OCI-LY1 (cell line): ENCODE measurements at regions not wholly inside any gene's neighbourhood (a gene's known extent, or its start where the extent isn't known, plus 50 kb on each side); places are given as distances from the start of the nearest gene placed in this dataset.

Experiments used
- H2AFZ ChIP-seq: fragments of 200-600 bp; sonication (generic), shearing (Covaris generic); 2 replicates; pipeline ENCODE4 v1.6.0; 2014; ENCODE audit warnings: antibody characterized with exemption, mild to moderate bottlenecking, low read length
- H3F3A ChIP-seq: fragments of 200-600 bp; sonication (generic), shearing (Covaris generic); 2 replicates; pipeline ENCODE4 v1.6.0; 2014; ENCODE audit warnings: mild to moderate bottlenecking, antibody characterized with exemption, low read length, moderate library complexity; ENCODE audit not compliant: insufficient read depth
- H3K27ac ChIP-seq: fragments of 200-600 bp; sonication (generic); 2 replicates; pipeline ENCODE4 v1.5.1; 2014; ENCODE audit warnings: low read length, mixed run types, mild to moderate bottlenecking, low read depth; ENCODE audit not compliant: poor library complexity, severe bottlenecking
- H3K27me3 ChIP-seq: fragments of 200-600 bp; sonication (generic); 2 replicates; pipeline ENCODE4 v1.6.0; 2014; ENCODE audit warnings: antibody characterized with exemption, mild to moderate bottlenecking, low read length, moderate library complexity; ENCODE audit not compliant: insufficient read depth
- H3K36me3 ChIP-seq: fragments of 200-600 bp; sonication (generic); 2 replicates; pipeline ENCODE4 v1.6.1; 2014; ENCODE audit warnings: mild to moderate bottlenecking, antibody characterized with exemption, low read length, moderate library complexity, mixed read lengths; ENCODE audit not compliant: insufficient read depth
- H3K4me1 ChIP-seq: fragments of 200-600 bp; sonication (generic); 2 replicates; pipeline ENCODE4 v1.5.1; 2014; ENCODE audit warnings: mild to moderate bottlenecking, low read length, moderate library complexity; ENCODE audit not compliant: insufficient read depth, severe bottlenecking
- H3K4me2 ChIP-seq: fragments of 200-600 bp; sonication (generic), shearing (Covaris generic); 2 replicates; pipeline ENCODE4 v1.6.1; 2014; ENCODE audit warnings: low read length
- H3K4me3 ChIP-seq: fragments of 200-600 bp; sonication (generic); 2 replicates; pipeline ENCODE4 v1.5.1; 2014; ENCODE audit warnings: low read length, low read depth, mild to moderate bottlenecking, mixed read lengths; ENCODE audit not compliant: poor library complexity, severe bottlenecking
- H3K79me2 ChIP-seq: fragments of 200-600 bp; shearing (Covaris generic); 2 replicates; pipeline ENCODE4 v1.6.1; 2016; ENCODE audit warnings: mixed run types, low read length, mixed read lengths; ENCODE audit not compliant: insufficient read depth
- H3K9ac ChIP-seq: fragments of 200-600 bp; sonication (generic), shearing (Covaris generic); 2 replicates; pipeline ENCODE4 v1.6.1; 2014; ENCODE audit warnings: mild to moderate bottlenecking, low read length, mixed read lengths
- H3K9me2 ChIP-seq: fragments of 200-600 bp; sonication (generic), shearing (Covaris generic); 2 replicates; pipeline ENCODE4 v1.6.1; 2014; ENCODE audit warnings: low read depth, mild to moderate bottlenecking, low read length, mixed read lengths
- H3K9me3 ChIP-seq: fragments of 200-600 bp; shearing (Covaris generic); 2 replicates; pipeline ENCODE4 v1.6.1; 2014; ENCODE audit warnings: low read length, mixed read lengths
- H4K20me1 ChIP-seq: fragments of 200-600 bp; sonication (generic), shearing (Covaris generic); 2 replicates; pipeline ENCODE4 v1.6.0; 2016; ENCODE audit warnings: mild to moderate bottlenecking, low read length; ENCODE audit not compliant: insufficient read depth
- EZH2 ChIP-seq: fragments of 200-600 bp; sonication (generic), shearing (Covaris generic); IDR thresholded peaks from 2 replicates; pipeline ENCODE4 v1.8.0; 2017; ENCODE audit warnings: borderline replicate concordance, mixed run types, mild to moderate bottlenecking, antibody characterized with exemption, low read length, moderate library complexity, mixed read lengths
- TF ChIP-seq, protein P1 (sequence below): fragments of 200-600 bp; sonication (generic), shearing (Covaris generic); IDR thresholded peaks from 2 replicates; pipeline ENCODE4 v1.5.1; 2017; ENCODE audit warnings: mild to moderate bottlenecking, antibody characterized with exemption, low read length, moderate library complexity, mixed read lengths

DNA sequence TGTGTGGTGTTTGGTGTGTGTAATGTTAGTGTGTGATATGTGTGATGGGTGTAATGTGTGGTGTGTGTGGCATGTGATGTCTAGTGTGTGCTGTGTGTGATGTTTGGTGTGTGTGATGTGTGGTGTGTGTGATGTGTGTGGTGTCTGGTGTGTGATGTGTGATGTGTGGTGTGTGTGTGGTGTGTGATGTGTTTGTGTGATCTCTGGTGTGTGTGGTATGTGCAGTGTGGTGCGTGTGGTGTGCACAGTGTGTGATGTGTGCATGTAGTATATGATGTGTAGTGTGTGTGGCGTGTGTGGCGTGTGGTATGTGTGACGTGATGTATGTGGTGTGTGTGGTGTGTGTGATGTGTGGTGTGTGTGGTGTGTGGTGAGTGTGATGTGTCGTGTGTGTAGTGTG lies 150.3 kb downstream of the TMEM18 start:
- H3K9me3 ChIP-seq = no peaks in the 10 kb centered on the region
- H3K4me3 ChIP-seq = no peak overlapping the region
- no peaks in the 10 kb centered on the region for H3K79me2 ChIP-seq
- H3F3A ChIP-seq = no peaks in the 10 kb centered on the region
- no peaks in the 10 kb centered on the region for H3K9me2 ChIP-seq
- H3K36me3 ChIP-seq = no peaks in the 10 kb centered on the region
- TF ChIP-seq, protein P1, sequence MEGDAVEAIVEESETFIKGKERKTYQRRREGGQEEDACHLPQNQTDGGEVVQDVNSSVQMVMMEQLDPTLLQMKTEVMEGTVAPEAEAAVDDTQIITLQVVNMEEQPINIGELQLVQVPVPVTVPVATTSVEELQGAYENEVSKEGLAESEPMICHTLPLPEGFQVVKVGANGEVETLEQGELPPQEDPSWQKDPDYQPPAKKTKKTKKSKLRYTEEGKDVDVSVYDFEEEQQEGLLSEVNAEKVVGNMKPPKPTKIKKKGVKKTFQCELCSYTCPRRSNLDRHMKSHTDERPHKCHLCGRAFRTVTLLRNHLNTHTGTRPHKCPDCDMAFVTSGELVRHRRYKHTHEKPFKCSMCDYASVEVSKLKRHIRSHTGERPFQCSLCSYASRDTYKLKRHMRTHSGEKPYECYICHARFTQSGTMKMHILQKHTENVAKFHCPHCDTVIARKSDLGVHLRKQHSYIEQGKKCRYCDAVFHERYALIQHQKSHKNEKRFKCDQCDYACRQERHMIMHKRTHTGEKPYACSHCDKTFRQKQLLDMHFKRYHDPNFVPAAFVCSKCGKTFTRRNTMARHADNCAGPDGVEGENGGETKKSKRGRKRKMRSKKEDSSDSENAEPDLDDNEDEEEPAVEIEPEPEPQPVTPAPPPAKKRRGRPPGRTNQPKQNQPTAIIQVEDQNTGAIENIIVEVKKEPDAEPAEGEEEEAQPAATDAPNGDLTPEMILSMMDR = no peak
- no peak for TF ChIP-seq EZH2
- no peaks in the 10 kb centered on the region for H4K20me1 ChIP-seq
- no peak overlapping the region for H3K4me2 ChIP-seq
- 0 out of 2 replicates have a peak, but pooled peaks cover 3% of the 10 kb centered on the region for H3K27me3 ChIP-seq
- H3K4me1 ChIP-seq = peaks cover 5% of the 10 kb centered on the region
- no peak overlapping the region for H3K9ac ChIP-seq
- H2AFZ ChIP-seq = no peak overlapping the region
- H3K27ac ChIP-seq = no peak overlapping the region

DNA sequence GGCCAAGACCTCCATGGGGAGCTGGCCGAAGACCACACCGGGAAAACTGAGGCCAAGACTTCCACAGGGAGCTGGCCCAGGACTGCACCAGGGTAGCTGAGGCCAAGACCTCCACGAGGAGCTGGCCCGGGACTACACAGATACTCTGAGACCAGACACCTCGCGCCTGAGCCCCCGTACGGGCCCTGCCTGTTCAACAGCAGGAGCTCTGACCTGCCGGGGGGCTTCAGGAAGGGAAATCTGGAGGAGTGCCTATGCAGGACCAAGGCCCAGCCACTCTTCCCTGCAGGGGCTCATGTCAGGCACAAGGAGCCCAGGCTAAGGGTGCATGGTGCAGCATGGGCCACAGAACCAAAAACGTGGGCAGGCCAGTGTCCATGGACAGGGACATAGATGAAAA lies 151.6 kb downstream of the TMEM18 start:
- H3K4me2 ChIP-seq = no peak overlapping the region
- H3K36me3 ChIP-seq = no peaks in the 10 kb centered on the region
- H3K9me2 ChIP-seq = no peaks in the 10 kb centered on the region
- H3K27ac ChIP-seq = no peak overlapping the region
- H3K79me2 ChIP-seq = no peaks in the 10 kb centered on the region
- H3K9ac ChIP-seq = no peak overlapping the region
- no peak overlapping the region for H3K4me3 ChIP-seq
- H4K20me1 ChIP-seq = no peaks in the 10 kb centered on the region
- peaks cover 5% of the 10 kb centered on the region for H3K4me1 ChIP-seq
- H2AFZ ChIP-seq = no peak overlapping the region
- H3K27me3 ChIP-seq = 0 out of 2 replicates have a peak, but pooled peaks cover 3% of the 10 kb centered on the region
- no peaks in the 10 kb centered on the region for H3F3A ChIP-seq
- no peaks in the 10 kb centered on the region for H3K9me3 ChIP-seq
- TF ChIP-seq, protein P1 = no peak
- no peak for TF ChIP-seq EZH2

DNA sequence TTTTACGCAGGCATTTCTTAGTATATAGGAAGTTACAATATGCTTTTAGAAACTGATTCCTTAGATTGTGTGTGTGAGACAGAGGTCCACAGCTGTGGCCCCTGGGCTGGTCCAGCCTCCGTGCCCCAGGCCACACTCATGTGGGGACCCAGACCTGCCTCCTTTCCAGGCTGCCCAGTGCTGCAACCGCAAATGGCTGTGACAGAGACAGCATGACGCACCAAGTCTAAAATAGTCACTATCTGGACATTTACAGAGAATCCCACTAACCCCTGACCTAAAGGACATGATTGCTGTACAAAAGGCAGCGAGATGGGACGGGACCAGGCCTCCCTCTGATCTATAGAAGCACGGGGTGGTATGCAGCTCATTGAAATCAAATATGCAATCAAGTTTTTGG lies 152.2 kb downstream of the TMEM18 start:
- no peaks in the 10 kb centered on the region for H3K79me2 ChIP-seq
- TF ChIP-seq, protein P1 = no peak
- TF ChIP-seq EZH2 = no peak
- H3K4me3 ChIP-seq = no peak overlapping the region
- no peak overlapping the region for H2AFZ ChIP-seq
- no peaks in the 10 kb centered on the region for H3K9me2 ChIP-seq
- H3K4me2 ChIP-seq = no peak overlapping the region
- H3K36me3 ChIP-seq = no peaks in the 10 kb centered on the region
- H3K27ac ChIP-seq = no peak overlapping the region
- peaks cover 5% of the 10 kb centered on the region for H3K4me1 ChIP-seq
- H3K9ac ChIP-seq = no peak overlapping the region
- H3K27me3 ChIP-seq = 0 out of 2 replicates have a peak, but pooled peaks cover 3% of the 10 kb centered on the region
- no peaks in the 10 kb centered on the region for H4K20me1 ChIP-seq
- H3F3A ChIP-seq = no peaks in the 10 kb centered on the region
- H3K9me3 ChIP-seq = no peaks in the 10 kb centered on the region
